GM23248 (cell line): ENCODE measurements at regions not wholly inside any gene's neighbourhood (a gene's known extent, or its start where the extent isn't known, plus 50 kb on each side); places are given as distances from the start of the nearest gene placed in this dataset.

ENCODE experiments used
- EZH2 ChIP-seq: fragments of 200-600 bp; sonication (generic); IDR thresholded peaks from 2 replicates; pipeline ENCODE4 v1.6.1; 2018; ENCODE audit warnings: antibody characterized with exemption, mild to moderate bottlenecking; ENCODE audit not compliant: insufficient read depth, poor library complexity, severe bottlenecking
- EZH2phosphoT487 ChIP-seq: fragments of 200-600 bp; sonication (generic); IDR thresholded peaks from 2 replicates; pipeline ENCODE4 v1.6.1; 2018; ENCODE audit warnings: antibody characterized with exemption, moderate library complexity, mild to moderate bottlenecking, low read depth; ENCODE audit not compliant: insufficient read depth

- TF ChIP-seq EZH2phosphoT487 (no peak), EZH2 (no peak)
Measured at GRCh38 chr4:111464251-111465045, 680.8 kb upstream of the FAM241A start.
